ENCODE measurements at regions not wholly inside any gene's neighbourhood (a gene's known extent, or its start where the extent isn't known, plus 50 kb on each side); places are given as distances from the start of the nearest gene placed in this dataset.

GRCh38 chr10:58950618-58951017 lies 225.8 kb upstream of the PHYHIPL start:
- H3K4me1 ChIP-seq (ENCODE audit: control insufficient read depth, insufficient read depth, low read length): no peaks in the 10 kb centered on the region
- CTCF ChIA-PET: interaction anchor here (1.2 to 6.2 kb wide), 8 partner anchors 17 to 678 kb away, joined by 3 to 81 read pairs (median 8); no protein-coding TSS in a partner anchor
- no peaks in the 10 kb centered on the region for H3K9me3 ChIP-seq (replicated peaks; ENCODE audit: control insufficient read depth, insufficient read depth, low read length)
- no peak overlapping the region for H3K4me2 ChIP-seq (ENCODE audit: control insufficient read depth, insufficient read depth)
- no peak overlapping the region for H3K27ac ChIP-seq (ENCODE audit: control insufficient read depth, insufficient read depth)
- H3K79me2 ChIP-seq (ENCODE audit: control insufficient read depth, insufficient read depth, low read length): no peaks in the 10 kb centered on the region
- no peak for FAIRE-seq
- H2AFZ ChIP-seq (ENCODE audit: control insufficient read depth, low read depth, low read length): no peak overlapping the region
- no peaks in the 10 kb centered on the region for H3K36me3 ChIP-seq (ENCODE audit: control insufficient read depth in 2 of 2, insufficient read depth in 2 of 2, low read length in 1 of 2)
- H3K27me3 ChIP-seq (replicated peaks in 1 of 2; ENCODE audit: control insufficient read depth in 2 of 2, insufficient read depth in 2 of 2, low read length in 1 of 2): no peaks in the 10 kb centered on the region
- intact Hi-C loops (cut with micrococcal nuclease; ENCODE audit: unreplicated experiment) (no loop called here), in situ Hi-C loops (cut with MboI) (loop anchor here (5.0 to 10.0 kb wide), 3 partner anchors 232 to 674 kb away; no protein-coding TSS in a partner anchor)
- no peaks in the 10 kb centered on the region for H4K20me1 ChIP-seq (ENCODE audit: control insufficient read depth, insufficient read depth)
- POLR2A ChIA-PET: no interaction called here
- H3K9ac ChIP-seq (ENCODE audit: control insufficient read depth, insufficient read depth, low read length): no peak overlapping the region
- no peak overlapping the region for H3K4me3 ChIP-seq
- RAD21 ChIA-PET (ENCODE audit: unreplicated experiment): interaction anchor here (0.7 to 4.7 kb wide), 4 partner anchors 20 to 232 kb away, joined by 3 to 37 read pairs (median 16); no protein-coding TSS in a partner anchor
- TF ChIP-seq JUNB (IDR thresholded peaks at IDR 0.05) (peak; percentile 66), YY1 (IDR thresholded peaks at IDR 0.05; ENCODE audit: low read depth, low read length) (no peak), MEF2A (IDR thresholded peaks at IDR 0.05; ENCODE audit: insufficient read depth, low read depth, low read length) (0 out of 2 replicates have a peak, but pooled peaks have one; percentile 19), NFIC (IDR thresholded peaks at IDR 0.05; ENCODE audit: low read depth, low read length) (peak; percentile 37; the same call in 1 of the 2 replicates), TCF7 (IDR thresholded peaks at IDR 0.05; ENCODE audit: borderline replicate concordance) (peak; percentile 65), FOXM1 (IDR thresholded peaks at IDR 0.05; ENCODE audit: low read depth, low read length) (peak; percentile 43; the same call in 1 of the 2 replicates), EGR1 (IDR thresholded peaks at IDR 0.05; ENCODE audit: borderline replicate concordance in 1 of 2, low read depth in 2 of 2, low read length in 2 of 2) (no peak)
- 0% methylated on average over 1 of the region's 1 CpG for WGBS (ENCODE audit: insufficient coverage, insufficient replicate concordance, low lambda C conversion rate, missing lambda C conversion rate)
- no peak for DNase-seq (ENCODE audit: low read depth, low spot score)
- SMC1A ChIA-PET (ENCODE audit: uncharacterized antibody, unreplicated experiment): interaction anchor here (0.7 to 5.5 kb wide), 2 partner anchors 158 to 229 kb away, joined by 4 to 54 read pairs; no protein-coding TSS in a partner anchor
- BruUV-seq (replicated peaks): no TSS peak
- no peak; the same call in 2 of the 3 replicates for ATAC-seq

- SMC1A ChIA-PET (ENCODE audit: uncharacterized antibody, unreplicated experiment): interaction anchor here (0.7 to 5.6 kb wide), 18 partner anchors 10 to 957 kb away, joined by 3 to 54 read pairs (median 6); no protein-coding TSS in a partner anchor
- Histone ChIP-seq H3K4me3 (no peak overlapping the region), H4K20me1 (ENCODE audit: control insufficient read depth, insufficient read depth) (no peaks in the 10 kb centered on the region), H3K9me3 (replicated peaks; ENCODE audit: control insufficient read depth, insufficient read depth, low read length) (no peaks in the 10 kb centered on the region), H3K4me2 (ENCODE audit: control insufficient read depth, insufficient read depth) (no peak overlapping the region), H2AFZ (ENCODE audit: control insufficient read depth, low read depth, low read length) (no peak overlapping the region), H3K27me3 (replicated peaks in 1 of 2; ENCODE audit: control insufficient read depth in 2 of 2, insufficient read depth in 2 of 2, low read length in 1 of 2) (no peaks in the 10 kb centered on the region), H3K4me1 (ENCODE audit: control insufficient read depth, insufficient read depth, low read length) (no peaks in the 10 kb centered on the region), H3K27ac (ENCODE audit: control insufficient read depth, insufficient read depth) (no peak overlapping the region), H3K36me3 (ENCODE audit: control insufficient read depth in 2 of 2, insufficient read depth in 2 of 2, low read length in 1 of 2) (no peaks in the 10 kb centered on the region), H3K9ac (ENCODE audit: control insufficient read depth, insufficient read depth, low read length) (no peak overlapping the region), H3K79me2 (ENCODE audit: control insufficient read depth, insufficient read depth, low read length) (no peaks in the 10 kb centered on the region)
- ATAC-seq: no peak
- POLR2A ChIA-PET: interaction anchor here (1.6 kb wide), 1 partner anchor 232 kb away, joined by 3 read pairs; no protein-coding TSS in a partner anchor
- CTCF ChIA-PET: interaction anchor here (0.9 to 6.2 kb wide), 23 partner anchors 8 to 858 kb away, joined by 3 to 81 read pairs (median 5); no protein-coding TSS in a partner anchor
- FAIRE-seq: no peak
- no peak for DNase-seq (ENCODE audit: low read depth, low spot score)
- no TSS peak for BruUV-seq (replicated peaks)
- RAD21 ChIA-PET (ENCODE audit: unreplicated experiment): interaction anchor here (0.9 to 4.7 kb wide), 22 partner anchors 9 to 672 kb away, joined by 3 to 37 read pairs (median 5); no protein-coding TSS in a partner anchor
- intact Hi-C loops (cut with micrococcal nuclease; ENCODE audit: unreplicated experiment): no loop called here
- in situ Hi-C loops (cut with MboI): loop anchor here (5.0 to 10.0 kb wide), 3 partner anchors 231 to 674 kb away; no protein-coding TSS in a partner anchor
- WGBS (ENCODE audit: insufficient coverage, insufficient replicate concordance, low lambda C conversion rate, missing lambda C conversion rate): 0% methylated on average over 1 of the region's 1 CpG
- TF ChIP-seq FOS (IDR thresholded peaks at IDR 0.05; ENCODE audit: borderline replicate concordance, extremely low read depth, insufficient read length): no peak
- TF ChIP-seq, protein P1, sequence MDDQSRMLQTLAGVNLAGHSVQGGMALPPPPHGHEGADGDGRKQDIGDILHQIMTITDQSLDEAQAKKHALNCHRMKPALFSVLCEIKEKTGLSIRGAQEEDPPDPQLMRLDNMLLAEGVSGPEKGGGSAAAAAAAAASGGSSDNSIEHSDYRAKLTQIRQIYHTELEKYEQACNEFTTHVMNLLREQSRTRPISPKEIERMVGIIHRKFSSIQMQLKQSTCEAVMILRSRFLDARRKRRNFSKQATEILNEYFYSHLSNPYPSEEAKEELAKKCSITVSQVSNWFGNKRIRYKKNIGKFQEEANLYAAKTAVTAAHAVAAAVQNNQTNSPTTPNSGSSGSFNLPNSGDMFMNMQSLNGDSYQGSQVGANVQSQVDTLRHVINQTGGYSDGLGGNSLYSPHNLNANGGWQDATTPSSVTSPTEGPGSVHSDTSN (IDR thresholded peaks at IDR 0.05; ENCODE audit: insufficient replicate concordance, low read depth, low read length): no peak
- TF ChIP-seq SIN3A (IDR thresholded peaks at IDR 0.05; ENCODE audit: low read depth, low read length): no peak
- TF ChIP-seq POLR2AphosphoS5 (IDR thresholded peaks at IDR 0.05; ENCODE audit: low read length): no peak
- no peak for TF ChIP-seq USF1 (IDR thresholded peaks at IDR 0.05; ENCODE audit: borderline replicate concordance, extremely low read length, insufficient read depth, low read depth, low read length)
- TF ChIP-seq LARP7 (IDR thresholded peaks at IDR 0.05): no peak
- no peak for TF ChIP-seq STAT3 (IDR thresholded peaks at IDR 0.05; ENCODE audit: low read depth, low read length)
These were observed 225.4 kb upstream of the PHYHIPL start for GRCh38 chr10:58951087-58951486.

Measured in GM12878 (cell line).